ENCODE measurements at regions not wholly inside any gene's neighbourhood (a gene's known extent, or its start where the extent isn't known, plus 50 kb on each side); places are given as distances from the start of the nearest gene placed in this dataset.

- Mint-ChIP-seq H3K27me3 (peaks cover 0 to 5% (median 2%) of the 10 kb centered on the region in 5 donors), H3K36me3 (no peaks in the 10 kb centered on the region), H3K4me3 (no peak overlapping the region), H3K9me3 (no peaks in the 10 kb centered on the region), H3K27ac (no peak overlapping the region), H3K4me1 (peaks cover 0 to 1% (median 0%) of the 10 kb centered on the region in 4 donors)
- ATAC-seq (no peak), DNase-seq (no peak)
- POLR2A ChIA-PET = no interaction called here
Measured at GRCh38 chr22:48438800-48439559, 1388.7 kb downstream of the BRD1 start.

DNA sequence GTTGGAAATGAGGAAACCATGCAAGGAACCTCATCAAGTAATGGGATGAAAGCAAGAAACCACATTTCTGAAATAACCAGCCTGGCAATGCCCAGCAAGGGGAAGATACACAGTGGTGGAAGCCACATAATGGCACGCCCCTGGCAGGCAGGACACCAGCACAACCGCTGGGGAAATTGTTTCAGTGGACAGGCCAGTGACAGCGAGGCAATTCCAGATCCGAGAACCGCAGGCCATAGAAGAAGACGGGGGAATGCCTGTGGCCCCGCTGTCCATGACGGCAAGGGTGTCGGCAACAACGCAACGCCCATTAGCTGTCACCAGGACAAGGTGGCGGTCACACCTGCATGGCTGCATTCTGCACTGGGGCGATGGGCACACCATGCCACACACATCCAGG lies 1389.6 kb downstream of the BRD1 start:
- H3K27ac Mint-ChIP-seq = peak overlapping the region in 1 of 10 donors; percentile 67
- no peaks in the 10 kb centered on the region for H3K4me1 Mint-ChIP-seq
- H3K9me3 Mint-ChIP-seq = no peaks in the 10 kb centered on the region
- no peaks in the 10 kb centered on the region for H3K36me3 Mint-ChIP-seq
- peaks cover 0 to 5% (median under 1%) of the 10 kb centered on the region in 5 donors for H3K27me3 Mint-ChIP-seq
- no peak for ATAC-seq
- no peak overlapping the region for H3K4me3 Mint-ChIP-seq
- POLR2A ChIA-PET = no interaction called here
- no peak for DNase-seq

DNA sequence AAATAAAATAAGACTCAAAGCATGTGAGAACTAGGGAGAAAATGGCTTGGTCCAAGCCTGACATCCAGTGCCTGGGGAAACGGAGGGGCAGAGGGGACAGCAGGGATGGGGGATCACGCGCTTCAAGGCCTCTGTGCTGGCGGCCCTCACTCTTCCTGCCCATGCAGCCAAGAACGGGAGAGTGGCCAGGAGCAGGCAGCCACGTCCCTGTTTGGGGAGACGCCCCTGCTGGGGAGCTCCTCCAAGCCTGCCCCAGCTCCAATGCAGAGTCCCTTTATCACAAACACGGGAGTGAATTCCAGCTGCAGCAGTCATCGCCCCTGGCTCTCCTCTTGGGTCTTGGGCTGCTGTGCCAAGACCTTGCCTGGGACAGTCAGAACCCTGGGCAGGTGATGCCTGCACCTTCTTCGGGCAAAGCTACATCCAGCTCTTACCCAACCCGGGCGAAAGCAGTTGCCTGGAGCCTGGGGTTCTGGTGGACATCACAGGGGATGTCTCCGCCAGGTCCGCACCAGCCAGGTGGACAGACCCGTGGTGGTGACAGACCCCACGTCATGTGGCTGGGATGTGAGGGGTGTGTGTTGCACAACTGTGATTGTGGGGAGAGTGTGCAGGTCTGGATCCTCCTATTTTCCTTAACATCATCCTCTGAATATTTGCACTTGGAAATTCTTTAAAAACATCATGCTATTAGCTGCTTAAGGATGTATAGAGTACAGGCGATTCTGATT lies 1391.3 kb downstream of the BRD1 start:
- POLR2A ChIA-PET = no interaction called here
- H3K27me3 Mint-ChIP-seq = peaks cover 0 to 4% (median 0%) of the 10 kb centered on the region in 5 donors
- H3K36me3 Mint-ChIP-seq = no peaks in the 10 kb centered on the region
- DNase-seq = no peak
- no peaks in the 10 kb centered on the region for H3K4me1 Mint-ChIP-seq
- ATAC-seq = no peak
- no peak overlapping the region for H3K4me3 Mint-ChIP-seq
- no peak overlapping the region for H3K27ac Mint-ChIP-seq
- H3K9me3 Mint-ChIP-seq = no peaks in the 10 kb centered on the region

GRCh38 chr22:48434868-48435250 lies 1392.8 kb downstream of the BRD1 start:
- ATAC-seq (no peak), DNase-seq (no peak)
- no peak overlapping the region for H3K4me3 Mint-ChIP-seq
- H3K4me1 Mint-ChIP-seq = no peaks in the 10 kb centered on the region
- POLR2A ChIA-PET = interaction anchor here (0.6 kb wide), 1 partner anchor 530 kb away, joined by 3 read pairs; no protein-coding TSS in a partner anchor
- no peaks in the 10 kb centered on the region for H3K9me3 Mint-ChIP-seq
- H3K36me3 Mint-ChIP-seq = no peaks in the 10 kb centered on the region
- H3K27me3 Mint-ChIP-seq = peaks cover 0 to 7% (median 0%) of the 10 kb centered on the region in 5 donors
- H3K27ac Mint-ChIP-seq = no peak overlapping the region

- Mint-ChIP-seq H3K4me3 (no peak overlapping the region), H3K9me3 (no peaks in the 10 kb centered on the region), H3K4me1 (no peaks in the 10 kb centered on the region), H3K27me3 (peaks cover 0 to 7% (median 3%) of the 10 kb centered on the region in 5 donors), H3K36me3 (no peaks in the 10 kb centered on the region), H3K27ac (no peak overlapping the region)
- POLR2A ChIA-PET = interaction anchor here (0.6 kb wide), 1 partner anchor 531 kb away, joined by 3 read pairs; no protein-coding TSS in a partner anchor
- DNase-seq (no peak), ATAC-seq (no peak)
Measured at GRCh38 chr22:48434156-48434867, 1393.4 kb downstream of the BRD1 start.

DNA sequence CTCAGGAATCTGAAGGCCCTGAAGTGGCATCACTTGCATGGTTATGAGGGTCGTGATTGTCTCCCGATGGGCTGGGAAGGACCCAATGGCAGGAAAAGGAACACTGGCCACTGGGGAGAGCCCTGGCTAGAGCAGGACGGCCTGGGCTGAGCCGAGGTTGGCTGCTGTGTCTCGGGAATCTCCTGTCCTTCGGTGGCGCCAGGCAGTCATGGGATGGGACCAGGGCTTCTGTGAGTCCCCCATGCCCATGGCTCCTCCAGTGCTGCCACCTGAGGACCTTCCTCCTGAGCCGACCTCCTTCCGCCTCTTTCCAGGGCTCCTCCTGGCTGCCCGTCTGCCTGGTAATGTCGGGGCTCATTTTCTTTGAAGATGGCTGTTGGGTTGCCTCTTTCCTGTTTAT lies 1394.0 kb downstream of the BRD1 start:
- ATAC-seq = no peak
- no peak overlapping the region for H3K27ac Mint-ChIP-seq
- no peaks in the 10 kb centered on the region for H3K9me3 Mint-ChIP-seq
- POLR2A ChIA-PET = no interaction called here
- H3K27me3 Mint-ChIP-seq = peaks cover 0 to 13% (median 7%) of the 10 kb centered on the region in 5 donors
- H3K4me1 Mint-ChIP-seq = no peaks in the 10 kb centered on the region
- no peaks in the 10 kb centered on the region for H3K36me3 Mint-ChIP-seq
- no peak overlapping the region for H3K4me3 Mint-ChIP-seq
- DNase-seq = no peak

DNA sequence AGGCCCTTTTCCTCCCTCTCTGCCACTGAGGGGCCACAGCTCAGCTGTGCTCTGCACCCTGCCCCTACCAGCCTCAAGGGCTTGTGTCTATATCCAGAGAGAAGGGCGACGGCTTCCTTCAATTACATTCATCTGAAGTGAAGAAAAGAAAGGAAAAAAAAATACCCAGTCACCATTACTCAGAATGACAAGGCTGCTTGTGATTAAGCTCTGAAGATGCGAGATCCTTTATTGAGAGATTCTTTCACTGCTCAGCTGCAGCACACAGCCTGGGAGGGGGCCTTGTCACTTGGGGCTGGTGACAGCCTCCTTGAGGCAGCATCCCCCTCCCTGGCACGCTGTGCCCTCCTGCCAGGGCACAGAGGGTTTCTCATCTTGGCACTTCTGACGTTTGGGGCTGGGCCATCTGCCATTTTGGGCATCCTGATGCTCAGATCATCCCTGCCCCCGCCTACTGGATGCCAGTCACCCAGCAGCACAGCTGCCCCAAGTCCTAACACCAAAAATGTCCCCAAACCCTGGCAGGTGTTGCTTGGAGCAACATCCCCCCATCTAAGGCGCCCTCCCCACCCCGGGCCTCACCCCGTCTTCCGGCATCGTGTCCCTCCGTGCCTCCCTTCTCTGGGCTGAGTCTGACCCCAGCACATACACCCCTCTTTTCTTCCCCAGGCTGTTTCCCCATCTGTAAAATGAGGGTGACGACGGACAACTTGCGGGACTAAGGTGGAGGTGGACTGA lies 1394.7 kb downstream of the BRD1 start:
- H3K27me3 Mint-ChIP-seq = peaks cover 0 to 13% (median 7%) of the 10 kb centered on the region in 5 donors
- POLR2A ChIA-PET = no interaction called here
- no peaks in the 10 kb centered on the region for H3K36me3 Mint-ChIP-seq
- H3K4me1 Mint-ChIP-seq = no peaks in the 10 kb centered on the region
- H3K9me3 Mint-ChIP-seq = no peaks in the 10 kb centered on the region
- DNase-seq = no peak
- ATAC-seq = no peak
- no peak overlapping the region for H3K27ac Mint-ChIP-seq
- peak overlapping the region in 1 of 10 donors; percentile 45 for H3K4me3 Mint-ChIP-seq

- no peak overlapping the region for H3K27ac Mint-ChIP-seq
- POLR2A ChIA-PET = no interaction called here
- no peak overlapping the region for H3K4me3 Mint-ChIP-seq
- no peaks in the 10 kb centered on the region for H3K36me3 Mint-ChIP-seq
- ATAC-seq (no peak), DNase-seq (no peak)
- no peaks in the 10 kb centered on the region for H3K4me1 Mint-ChIP-seq
- H3K27me3 Mint-ChIP-seq = peaks cover 0 to 13% (median 7%) of the 10 kb centered on the region in 5 donors
- H3K9me3 Mint-ChIP-seq = no peaks in the 10 kb centered on the region
Measured at GRCh38 chr22:48431536-48432315, 1395.9 kb downstream of the BRD1 start.

DNA sequence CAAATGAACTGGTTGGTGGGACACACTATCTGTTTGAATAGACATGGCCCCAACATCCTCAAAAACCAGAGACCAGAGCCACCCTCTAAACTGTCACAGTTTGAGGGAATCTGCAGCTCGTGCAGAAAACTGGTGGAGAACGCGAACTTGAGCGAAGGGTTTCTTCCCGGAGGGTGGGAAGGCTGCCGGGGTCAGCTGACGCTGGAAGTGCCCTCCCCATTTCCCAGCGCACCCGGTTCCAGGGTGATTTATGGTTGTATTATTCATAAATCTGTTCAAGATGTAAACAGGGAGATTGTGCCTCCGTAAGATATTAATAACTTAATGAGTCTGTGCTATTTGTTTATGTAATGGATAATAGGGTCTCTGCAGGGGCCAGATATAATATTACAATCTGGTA lies 1396.7 kb downstream of the BRD1 start:
- no peak overlapping the region for H3K4me3 Mint-ChIP-seq
- no peak for ATAC-seq

DNA sequence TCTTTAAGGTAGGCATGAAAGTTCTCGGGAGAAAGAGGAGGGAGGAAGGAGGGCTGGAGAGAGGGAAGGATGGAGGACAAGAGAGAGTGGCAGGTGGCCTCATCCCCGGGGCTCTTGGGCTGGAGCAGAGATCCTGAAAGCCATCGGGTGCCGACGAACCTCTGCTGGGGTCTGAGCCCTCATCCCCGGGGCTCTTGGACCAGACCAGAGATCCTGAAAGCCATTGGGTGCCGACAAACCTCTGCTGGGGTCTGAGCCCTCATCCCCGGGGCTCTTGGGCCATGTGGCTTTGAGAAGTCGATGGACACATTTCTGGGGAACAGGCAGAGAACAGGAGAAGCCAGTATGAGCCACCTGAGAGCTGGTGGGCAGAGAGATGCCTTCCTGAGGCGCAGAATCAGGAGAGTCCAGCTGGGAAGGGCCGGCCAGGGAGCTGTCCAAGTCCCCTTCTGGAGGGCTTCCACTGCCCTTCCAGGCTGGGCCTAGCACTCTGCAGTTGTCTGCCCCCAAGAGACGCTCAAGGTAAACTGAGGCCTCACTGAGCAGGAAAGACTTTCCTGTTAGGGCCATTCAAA lies 1398.1 kb downstream of the BRD1 start:
- H3K27ac Mint-ChIP-seq = no peak overlapping the region
- no peak for DNase-seq
- POLR2A ChIA-PET = no interaction called here
- no peak overlapping the region for H3K4me3 Mint-ChIP-seq
- H3K27me3 Mint-ChIP-seq = peaks cover 0 to 19% (median 9%) of the 10 kb centered on the region in 5 donors
- H3K4me1 Mint-ChIP-seq = no peaks in the 10 kb centered on the region
- no peak for ATAC-seq
- no peaks in the 10 kb centered on the region for H3K9me3 Mint-ChIP-seq
- no peaks in the 10 kb centered on the region for H3K36me3 Mint-ChIP-seq

More for the DNA sequence above, 1396.7 kb downstream of the BRD1 start:
- Mint-ChIP-seq H3K27ac (no peak overlapping the region), H3K36me3 (no peaks in the 10 kb centered on the region), H3K4me1 (no peaks in the 10 kb centered on the region), H3K27me3 (peaks cover 0 to 14% (median 7%) of the 10 kb centered on the region in 5 donors), H3K9me3 (no peaks in the 10 kb centered on the region)
- POLR2A ChIA-PET = no interaction called here
- no peak for DNase-seq

GRCh38 chr22:48428631-48429371 lies 1398.9 kb downstream of the BRD1 start:
- Mint-ChIP-seq H3K27me3 (peaks cover 0 to 25% (median 6%) of the 10 kb centered on the region in 5 donors), H3K4me1 (no peaks in the 10 kb centered on the region), H3K4me3 (no peak overlapping the region), H3K9me3 (no peaks in the 10 kb centered on the region), H3K36me3 (no peaks in the 10 kb centered on the region), H3K27ac (no peak overlapping the region)
- POLR2A ChIA-PET = no interaction called here
- ATAC-seq (no peak), DNase-seq (no peak)

Measured in naive thymus-derived CD8-positive, alpha-beta T cell (primary cell).